HEK293 (cell line): ENCODE measurements at regions not wholly inside any gene's neighbourhood (a gene's known extent, or its start where the extent isn't known, plus 50 kb on each side); places are given as distances from the start of the nearest gene placed in this dataset.
"Not testable (repeated sequence)": the region's sequence is repeated elsewhere in the genome, so short reads cannot be mapped to it uniquely, and the experiment has no call there.

Source experiments
- CTCF ChIA-PET: fragments of 350-600 bp; formaldehyde crosslinking; extraction: SDS; loops from one replicate; lab custom pipeline; 2021; ENCODE audit warnings: antibody characterized with exemption; lab: Yijun Ruan, JAX
- POLR2A ChIA-PET: fragments of 300-600 bp; formaldehyde crosslinking; extraction: SDS; loops from one replicate; lab custom pipeline; 2020; ENCODE audit warnings: antibody characterized with exemption, inconsistent platforms; lab: Yijun Ruan, JAX
- H3K27ac ChIP-seq: fragments of 200-500 bp; sonication (Bioruptor generic); 2 replicates; pipeline ENCODE4 v1.5.1; 2014; ENCODE audit warnings: low read depth, low read length, control low read depth, inconsistent platforms; ENCODE audit errors: extremely low read depth
- H3K36me3 ChIP-seq, 2 experiments: fragments of 200-500 bp in 1 of 2; sonication (Bioruptor generic) in 1 of 2; 1 replicate in 1 of 2; 2 replicates in 1 of 2; pipeline ENCODE4 v1.5.1; 2014 to 2017; ENCODE audit warnings: inconsistent platforms in 2 of 2, low read length in 2 of 2; ENCODE audit not compliant: control insufficient read depth in 2 of 2, insufficient read depth in 1 of 2
- H3K4me1 ChIP-seq: fragments of 200-500 bp; sonication (Bioruptor generic); 2 replicates; pipeline ENCODE4 v1.5.1; 2014; ENCODE audit warnings: mild to moderate bottlenecking, low read length, inconsistent platforms; ENCODE audit not compliant: control insufficient read depth, insufficient read depth
- H3K4me3 ChIP-seq: 2 replicates; pipeline ENCODE4 v1.5.1; 2011; ENCODE audit warnings: low read depth, mild to moderate bottlenecking, control low read depth, low read length, moderate library complexity
- H3K9me3 ChIP-seq: fragments of 200-500 bp; sonication (Bioruptor generic); 2 replicates; pipeline ENCODE4 v1.5.1; 2014; ENCODE audit warnings: low read depth, low read length, inconsistent platforms; ENCODE audit not compliant: control insufficient read depth, insufficient read depth
- AEBP2 ChIP-seq: fragments of 450-650 bp; formaldehyde crosslinking; IDR thresholded peaks from 2 replicates; pipeline ENCODE4 v1.5.1; 2016; ENCODE audit warnings: missing biosample characterization, missing genetic modification characterization, borderline replicate concordance
- BCL11A ChIP-seq: fragments of 450-650 bp; formaldehyde crosslinking; IDR thresholded peaks from 2 replicates; pipeline ENCODE4 v1.5.1; 2016; ENCODE audit warnings: low read depth, missing biosample characterization, missing genetic modification characterization
- BCL6B ChIP-seq: fragments of 450-650 bp; formaldehyde crosslinking; IDR thresholded peaks from 2 replicates; pipeline ENCODE4 v1.5.1; 2017; ENCODE audit warnings: missing biosample characterization, missing genetic modification characterization
- KLF7 ChIP-seq: fragments of 450-650 bp; formaldehyde crosslinking; IDR thresholded peaks from 2 replicates; pipeline ENCODE4 v1.5.1; 2016; ENCODE audit warnings: missing biosample characterization, missing genetic modification characterization, borderline replicate concordance
- KLF8 ChIP-seq: fragments of 450-650 bp; formaldehyde crosslinking; IDR thresholded peaks from 2 replicates; pipeline ENCODE4 v1.5.1; 2016; ENCODE audit warnings: missing biosample characterization, missing genetic modification characterization
- MEIS1 ChIP-seq: sonication (generic); formaldehyde crosslinking; IDR thresholded peaks from 2 replicates; pipeline ENCODE4 v1.8.1; 2022; ENCODE audit warnings: missing genetic modification reagents, mild to moderate bottlenecking, borderline replicate concordance
- SETDB1 ChIP-seq: IDR thresholded peaks from one replicate; pipeline ENCODE4 v1.6.1; 2017; ENCODE audit warnings: mild to moderate bottlenecking, low read length, moderate library complexity, mixed read lengths; ENCODE audit not compliant: insufficient read length
- ZBTB48 ChIP-seq: fragments of 450-650 bp; formaldehyde crosslinking; IDR thresholded peaks from 2 replicates; pipeline ENCODE4 v1.5.1; 2016; ENCODE audit warnings: missing biosample characterization, missing genetic modification characterization
- ZNF146 ChIP-seq: fragments of 450-650 bp; formaldehyde crosslinking; IDR thresholded peaks from 2 replicates; pipeline ENCODE4 v1.5.1; 2016; ENCODE audit warnings: missing biosample characterization, missing genetic modification characterization
- ZNF16 ChIP-seq: fragments of 450-650 bp; formaldehyde crosslinking; IDR thresholded peaks from 2 replicates; pipeline ENCODE4 v1.5.1; 2016; ENCODE audit warnings: low read depth, missing biosample characterization, missing genetic modification characterization
- ZNF274 ChIP-seq, 2 experiments: fragments of 200-500 bp in 1 of 2; fragments of 450-650 bp in 1 of 2; sonication (Bioruptor generic) in 1 of 2; formaldehyde crosslinking in 1 of 2; IDR thresholded peaks; 2 replicates each; pipeline versions ENCODE4 v1.5.1 to v1.6.1; 2014 to 2016; ENCODE audit warnings: borderline replicate concordance in 1 of 2, inconsistent platforms in 1 of 2, low read length in 1 of 2, missing biosample characterization in 1 of 2, missing genetic modification characterization in 1 of 2
- ZNF423 ChIP-seq: fragments of 450-650 bp; formaldehyde crosslinking; IDR thresholded peaks from 2 replicates; pipeline ENCODE4 v1.5.1; 2016; ENCODE audit warnings: missing biosample characterization, missing genetic modification characterization
- ZNF501 ChIP-seq: fragments of 450-650 bp; formaldehyde crosslinking; IDR thresholded peaks from 2 replicates; pipeline ENCODE4 v1.5.1; 2016; ENCODE audit warnings: missing biosample characterization, missing genetic modification characterization
- ZNF549 ChIP-seq: fragments of 450-650 bp; IDR thresholded peaks from 2 replicates; pipeline ENCODE4 v1.5.1; 2018; ENCODE audit warnings: missing biosample characterization, missing genetic modification characterization, mild to moderate bottlenecking, inconsistent platforms, moderate library complexity
- ZNF580 ChIP-seq: fragments of 450-650 bp; formaldehyde crosslinking; IDR thresholded peaks from 2 replicates; pipeline ENCODE4 v1.5.1; 2016; ENCODE audit warnings: missing biosample characterization, missing genetic modification characterization
- ZNF664 ChIP-seq: fragments of 450-650 bp; formaldehyde crosslinking; IDR thresholded peaks from 2 replicates; pipeline ENCODE4 v1.5.1; 2016; ENCODE audit warnings: missing biosample characterization, missing genetic modification characterization
- ZNF701 ChIP-seq: fragments of 450-650 bp; formaldehyde crosslinking; IDR thresholded peaks from 2 replicates; pipeline ENCODE4 v1.5.1; 2016; ENCODE audit warnings: missing biosample characterization, missing genetic modification characterization
- ZNF704 ChIP-seq: fragments of 450-650 bp; formaldehyde crosslinking; IDR thresholded peaks from 2 replicates; pipeline ENCODE4 v1.5.1; 2016; ENCODE audit warnings: missing biosample characterization, missing genetic modification characterization
- ZSCAN30 ChIP-seq: fragments of 450-650 bp; IDR thresholded peaks from 2 replicates; pipeline ENCODE4 v1.5.1; 2018; ENCODE audit warnings: missing biosample characterization, mild to moderate bottlenecking, missing genetic modification characterization, moderate library complexity

GRCh38 chr10:8361510-8361844, 307.0 kb downstream of the GATA3 start (continued):
- no peak for TF ChIP-seq BCL6B (tag by site-specific recombination)
- TF ChIP-seq ZNF274 (IDR thresholded peaks at IDR 0.05; ENCODE audit: low read length) = no peak
- no peak for TF ChIP-seq ZNF274 (tag by site-specific recombination; IDR thresholded peaks at IDR 0.05; ENCODE audit: borderline replicate concordance)
- TF ChIP-seq ZNF664 (tag by site-specific recombination) = no peak
- TF ChIP-seq KLF8 (tag by site-specific recombination) = no peak
- no peak for TF ChIP-seq AEBP2 (tag by site-specific recombination)
- TF ChIP-seq ZNF501 (tag by site-specific recombination) = no peak
- no peak for TF ChIP-seq BCL11A (tag by site-specific recombination)

GRCh38 chr10:8365935-8366911, 311.7 kb downstream of the GATA3 start:
- POLR2A ChIA-PET = no interaction called here
- CTCF ChIA-PET = interaction anchor here (0.8 kb wide), 1 partner anchor 14 kb away, joined by 3 read pairs; no protein-coding TSS in a partner anchor
- Histone ChIP-seq H3K27ac (no peak overlapping the region), H3K4me3 (no peak overlapping the region), H3K9me3 (no peaks in the 10 kb centered on the region), H3K4me1 (no peaks in the 10 kb centered on the region), H3K36me3 (no peaks in the 10 kb centered on the region)
- TF ChIP-seq ZBTB48 (tag by site-specific recombination) (no peak), ZNF704 (no peak), ZNF701 (tag by site-specific recombination) (no peak), KLF7 (tag by site-specific recombination) (no peak), BCL11A (tag by site-specific recombination) (no peak), ZNF423 (tag by site-specific recombination) (no peak), ZSCAN30 (no peak), MEIS1 (no peak), ZNF16 (tag by site-specific recombination) (no peak), ZNF549 (tag by site-specific recombination) (no peak), SETDB1 (no peak)

- H3K4me3 ChIP-seq, H3K27ac ChIP-seq, H3K9me3 ChIP-seq, H3K4me1 ChIP-seq, POLR2A ChIA-PET: not testable (repeated sequence)
- CTCF ChIA-PET = interaction anchor here (0.6 kb wide), 1 partner anchor 462 kb away, joined by 3 read pairs; no protein-coding TSS in a partner anchor
- TF ChIP-seq ZNF580 (tag by site-specific recombination) (peak; percentile 72), ZNF146 (tag by site-specific recombination) (peak; percentile 85)
- TF ChIP-seq, all 188 proteins: peak for 2; not testable (repeated sequence) for 186
- not testable (repeated sequence) for H3K36me3 ChIP-seq
These were observed 313.4 kb downstream of the GATA3 start for GRCh38 chr10:8367672-8368411.
